ENCODE measurements at regions not wholly inside any gene's neighbourhood (a gene's known extent, or its start where the extent isn't known, plus 50 kb on each side); places are given as distances from the start of the nearest gene placed in this dataset.

DNA sequence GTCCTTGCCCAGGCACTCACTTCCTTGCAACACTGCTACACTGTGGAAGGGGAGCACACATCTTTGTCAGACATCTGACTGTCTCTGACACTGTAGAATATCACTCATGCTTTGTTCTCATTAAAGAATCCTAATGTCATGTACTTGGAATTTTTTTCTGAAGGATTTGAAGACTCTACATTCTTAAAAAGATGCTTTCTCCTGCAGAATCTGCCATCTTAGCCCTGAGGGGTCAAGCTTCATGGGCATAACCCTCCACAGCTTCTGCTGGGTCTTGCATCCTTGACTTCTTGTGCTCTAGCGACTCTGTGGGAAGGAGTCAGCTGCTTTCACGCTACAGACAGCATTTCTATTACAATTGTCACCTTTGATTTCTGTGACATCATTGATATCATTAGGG is 417.2 kb downstream of the QKI start:
- TF ChIP-seq, protein P1, sequence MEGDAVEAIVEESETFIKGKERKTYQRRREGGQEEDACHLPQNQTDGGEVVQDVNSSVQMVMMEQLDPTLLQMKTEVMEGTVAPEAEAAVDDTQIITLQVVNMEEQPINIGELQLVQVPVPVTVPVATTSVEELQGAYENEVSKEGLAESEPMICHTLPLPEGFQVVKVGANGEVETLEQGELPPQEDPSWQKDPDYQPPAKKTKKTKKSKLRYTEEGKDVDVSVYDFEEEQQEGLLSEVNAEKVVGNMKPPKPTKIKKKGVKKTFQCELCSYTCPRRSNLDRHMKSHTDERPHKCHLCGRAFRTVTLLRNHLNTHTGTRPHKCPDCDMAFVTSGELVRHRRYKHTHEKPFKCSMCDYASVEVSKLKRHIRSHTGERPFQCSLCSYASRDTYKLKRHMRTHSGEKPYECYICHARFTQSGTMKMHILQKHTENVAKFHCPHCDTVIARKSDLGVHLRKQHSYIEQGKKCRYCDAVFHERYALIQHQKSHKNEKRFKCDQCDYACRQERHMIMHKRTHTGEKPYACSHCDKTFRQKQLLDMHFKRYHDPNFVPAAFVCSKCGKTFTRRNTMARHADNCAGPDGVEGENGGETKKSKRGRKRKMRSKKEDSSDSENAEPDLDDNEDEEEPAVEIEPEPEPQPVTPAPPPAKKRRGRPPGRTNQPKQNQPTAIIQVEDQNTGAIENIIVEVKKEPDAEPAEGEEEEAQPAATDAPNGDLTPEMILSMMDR (IDR thresholded peaks at IDR 0.05 in 2 of 3, conservative IDR thresholded peaks at IDR 0.05 in 1 of 3; ENCODE audit: insufficient read depth in 2 of 3, low read depth in 1 of 3, low read length in 3 of 3): no peak
- TF ChIP-seq FOXA1 (IDR thresholded peaks at IDR 0.05; ENCODE audit: borderline replicate concordance) (no peak), TRIM24 (IDR thresholded peaks at IDR 0.05) (no peak), ZNF174 (CRISPR knock-in tag; IDR thresholded peaks at IDR 0.05) (no peak), GATA2 (CRISPR knock-in tag; IDR thresholded peaks at IDR 0.05) (no peak), TCF7 (IDR thresholded peaks at IDR 0.05; ENCODE audit: borderline replicate concordance) (no peak), ZNF507 (tag; conservative IDR thresholded peaks at IDR 0.05) (no peak), ATF1 (CRISPR knock-in tag; IDR thresholded peaks at IDR 0.05) (no peak), ATF1 (tag; IDR thresholded peaks at IDR 0.05) (no peak), RBM34 (IDR thresholded peaks at IDR 0.05; ENCODE audit: borderline replicate concordance, insufficient read depth, low read length) (no peak)
- TF ChIP-seq, protein P2, sequence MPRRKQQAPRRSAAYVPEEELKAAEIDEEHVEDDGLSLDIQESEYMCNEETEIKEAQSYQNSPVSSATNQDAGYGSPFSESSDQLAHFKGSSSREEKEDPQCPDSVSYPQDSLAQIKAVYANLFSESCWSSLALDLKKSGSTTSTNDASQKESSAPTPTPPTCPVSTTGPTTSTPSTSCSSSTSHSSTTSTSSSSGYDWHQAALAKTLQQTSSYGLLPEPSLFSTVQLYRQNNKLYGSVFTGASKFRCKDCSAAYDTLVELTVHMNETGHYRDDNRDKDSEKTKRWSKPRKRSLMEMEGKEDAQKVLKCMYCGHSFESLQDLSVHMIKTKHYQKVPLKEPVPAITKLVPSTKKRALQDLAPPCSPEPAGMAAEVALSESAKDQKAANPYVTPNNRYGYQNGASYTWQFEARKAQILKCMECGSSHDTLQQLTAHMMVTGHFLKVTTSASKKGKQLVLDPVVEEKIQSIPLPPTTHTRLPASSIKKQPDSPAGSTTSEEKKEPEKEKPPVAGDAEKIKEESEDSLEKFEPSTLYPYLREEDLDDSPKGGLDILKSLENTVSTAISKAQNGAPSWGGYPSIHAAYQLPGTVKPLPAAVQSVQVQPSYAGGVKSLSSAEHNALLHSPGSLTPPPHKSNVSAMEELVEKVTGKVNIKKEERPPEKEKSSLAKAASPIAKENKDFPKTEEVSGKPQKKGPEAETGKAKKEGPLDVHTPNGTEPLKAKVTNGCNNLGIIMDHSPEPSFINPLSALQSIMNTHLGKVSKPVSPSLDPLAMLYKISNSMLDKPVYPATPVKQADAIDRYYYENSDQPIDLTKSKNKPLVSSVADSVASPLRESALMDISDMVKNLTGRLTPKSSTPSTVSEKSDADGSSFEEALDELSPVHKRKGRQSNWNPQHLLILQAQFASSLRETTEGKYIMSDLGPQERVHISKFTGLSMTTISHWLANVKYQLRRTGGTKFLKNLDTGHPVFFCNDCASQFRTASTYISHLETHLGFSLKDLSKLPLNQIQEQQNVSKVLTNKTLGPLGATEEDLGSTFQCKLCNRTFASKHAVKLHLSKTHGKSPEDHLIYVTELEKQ (CRISPR knock-in tag; IDR thresholded peaks at IDR 0.05): no peak
- TF ChIP-seq, protein P3, sequence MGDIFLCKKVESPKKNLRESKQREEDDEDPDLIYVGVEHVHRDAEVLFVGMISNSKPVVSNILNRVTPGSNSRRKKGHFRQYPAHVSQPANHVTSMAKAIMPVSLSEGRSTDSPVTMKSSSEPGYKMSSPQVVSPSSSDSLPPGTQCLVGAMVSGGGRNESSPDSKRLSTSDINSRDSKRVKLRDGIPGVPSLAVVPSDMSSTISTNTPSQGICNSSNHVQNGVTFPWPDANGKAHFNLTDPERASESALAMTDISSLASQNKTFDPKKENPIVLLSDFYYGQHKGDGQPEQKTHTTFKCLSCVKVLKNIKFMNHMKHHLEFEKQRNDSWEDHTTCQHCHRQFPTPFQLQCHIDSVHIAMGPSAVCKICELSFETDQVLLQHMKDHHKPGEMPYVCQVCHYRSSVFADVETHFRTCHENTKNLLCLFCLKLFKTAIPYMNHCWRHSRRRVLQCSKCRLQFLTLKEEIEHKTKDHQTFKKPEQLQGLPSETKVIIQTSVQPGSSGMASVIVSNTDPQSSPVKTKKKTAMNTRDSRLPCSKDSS (IDR thresholded peaks at IDR 0.05; ENCODE audit: low read depth, partially characterized antibody): no peak

Measured in K562 (cell line).